H1 (cell line): ENCODE measurements at regions not wholly inside any gene's neighbourhood (a gene's known extent, or its start where the extent isn't known, plus 50 kb on each side); places are given as distances from the start of the nearest gene placed in this dataset.

Experiments
- CTCF ChIA-PET: fragments of 300-600 bp; sonication (Branson Sonifier 250); formaldehyde crosslinking; loops from one replicate; lab custom pipeline; 2021; ENCODE audit not compliant: partially characterized antibody; lab: Charles Lee
- POLR2A ChIA-PET: fragments of 300-600 bp; sonication (Branson Sonifier 250); formaldehyde crosslinking; loops from one replicate; lab custom pipeline; 2021; ENCODE audit warnings: inconsistent platforms; ENCODE audit not compliant: partially characterized antibody; lab: Charles Lee
- DNase-seq, 2 experiments: peaks; one replicate each; pipeline versions ENCODE4 v3.0.0 to v3.0.0-alpha.2; 2010 to 2022; ENCODE audit warnings: low spot score in 2 of 2, low read depth in 1 of 2, mixed read lengths in 1 of 2
- FAIRE-seq: peaks from 2 replicates; lab custom pipeline; 2011; peaks lifted over from hg19 to GRCh38; lab: Jason Lieb, UNC
- H2AFZ ChIP-seq: 2 replicates; pipeline ENCODE4 v1.8.1; 2012; ENCODE audit warnings: low read length, inconsistent platforms
- H2AK5ac ChIP-seq: 2 replicates; pipeline ENCODE4 v1.6.1; 2013; ENCODE audit warnings: low read depth, low read length
- H2BK120ac ChIP-seq: replicated peaks from 2 replicates; pipeline ENCODE3; 2013; ENCODE audit warnings: low read depth, low read length, inconsistent platforms
- H2BK12ac ChIP-seq: 2 replicates; pipeline ENCODE4 v1.6.1; 2013; ENCODE audit warnings: low read depth, low read length
- H2BK15ac ChIP-seq: 2 replicates; pipeline ENCODE4 v1.6.1; 2013; ENCODE audit warnings: low read length
- H2BK20ac ChIP-seq: 2 replicates; pipeline ENCODE4 v1.6.1; 2013; ENCODE audit warnings: low read length
- H2BK5ac ChIP-seq: 2 replicates; pipeline ENCODE4 v1.6.1; 2013; ENCODE audit warnings: low read depth, low read length
- H3K14ac ChIP-seq: 2 replicates; pipeline ENCODE4 v1.6.1; 2013; ENCODE audit warnings: inconsistent platforms; ENCODE audit not compliant: insufficient read length
- H3K18ac ChIP-seq: 2 replicates; pipeline ENCODE4 v1.6.1; 2013; ENCODE audit warnings: low read length; ENCODE audit errors: extremely low read depth
- H3K23ac ChIP-seq: 2 replicates; pipeline ENCODE4 v1.6.1; 2013; ENCODE audit warnings: inconsistent platforms; ENCODE audit not compliant: insufficient read length
- H3K23me2 ChIP-seq: 2 replicates; pipeline ENCODE4 v1.6.1; 2013; ENCODE audit warnings: low read depth, low read length
- H3K27ac ChIP-seq: 2 replicates; pipeline ENCODE4 v1.6.1; 2011; ENCODE audit warnings: low read depth, low read length, inconsistent platforms
- H3K27me3 ChIP-seq, 4 experiments: replicated peaks in 1 of 4; 1 replicate in 1 of 4; 2 replicates in 3 of 4; pipeline versions ENCODE4 v1.6.1 to v1.8.1; 2011 to 2013; ENCODE audit warnings: low read length in 3 of 4, mild to moderate bottlenecking in 3 of 4, inconsistent platforms in 2 of 4, mixed read lengths in 2 of 4, moderate library complexity in 1 of 4; ENCODE audit not compliant: control insufficient read depth in 3 of 4, insufficient read depth in 3 of 4; ENCODE audit errors: extremely low read depth in 1 of 4
- H3K36me3 ChIP-seq, 4 experiments: 2 replicates each; pipeline versions ENCODE4 v1.6.1 to v1.8.1; 2011 to 2013; ENCODE audit warnings: mild to moderate bottlenecking in 4 of 4, low read length in 3 of 4, moderate library complexity in 2 of 4, control low read depth in 1 of 4, inconsistent platforms in 1 of 4; ENCODE audit not compliant: insufficient read depth in 4 of 4, control insufficient read depth in 2 of 4
- H3K4ac ChIP-seq: replicated peaks from 2 replicates; pipeline ENCODE3; 2013; ENCODE audit warnings: low read length, low read depth, mixed read lengths, inconsistent platforms; ENCODE audit not compliant: insufficient read length
- H3K4me1 ChIP-seq, 4 experiments: replicated peaks in 1 of 4; 1 replicate in 1 of 4; 2 replicates in 3 of 4; pipeline versions ENCODE4 v1.6.1 to v1.8.1; 2011 to 2013; ENCODE audit warnings: low read length in 3 of 4, inconsistent platforms in 2 of 4, mixed read lengths in 1 of 4; ENCODE audit not compliant: insufficient read depth in 4 of 4, control insufficient read depth in 3 of 4
- H3K4me2 ChIP-seq, 2 experiments: 2 replicates each; pipeline versions ENCODE4 v1.6.1 to v1.8.1; 2011 to 2013; ENCODE audit warnings: low read depth in 2 of 2, low read length in 2 of 2, control low read depth in 1 of 2, inconsistent platforms in 1 of 2, mild to moderate bottlenecking in 1 of 2; ENCODE audit not compliant: insufficient read depth in 1 of 2
- H3K4me3 ChIP-seq, 4 experiments: fragments of 200-600, 300-600 bp in 1 of 4; sonication (generic), shearing (Covaris generic), sonication (Bioruptor Twin) in 1 of 4; 2 replicates each; pipeline versions ENCODE4 v1.5.1 to v1.8.1; 2011 to 2016; ENCODE audit warnings: low read length in 4 of 4, low read depth in 3 of 4, control low read depth in 2 of 4, inconsistent platforms in 2 of 4, mild to moderate bottlenecking in 2 of 4, mixed read lengths in 1 of 4, moderate library complexity in 1 of 4; ENCODE audit not compliant: insufficient read depth in 2 of 4; ENCODE audit errors: extremely low read depth in 1 of 4
- H3K56ac ChIP-seq: replicated peaks from 2 replicates; pipeline ENCODE3; 2013; ENCODE audit warnings: low read depth, mild to moderate bottlenecking, mixed read lengths, low read length, inconsistent platforms; ENCODE audit not compliant: insufficient read length
- H3K79me1 ChIP-seq: 2 replicates; pipeline ENCODE4 v1.6.1; 2013; ENCODE audit warnings: low read depth, low read length, control low read depth
- H3K79me2 ChIP-seq, 2 experiments: 2 replicates each; pipeline versions ENCODE4 v1.6.1 to v1.8.1; 2012 to 2013; ENCODE audit warnings: low read length in 2 of 2, mild to moderate bottlenecking in 2 of 2, inconsistent platforms in 1 of 2; ENCODE audit not compliant: insufficient read depth in 2 of 2, control insufficient read depth in 1 of 2
- H3K9ac ChIP-seq, 4 experiments: replicated peaks in 1 of 4; 1 replicate in 1 of 4; 2 replicates in 3 of 4; pipeline versions ENCODE4 v1.6.1 to v1.8.1; 2011 to 2013; ENCODE audit warnings: low read depth in 3 of 4, low read length in 3 of 4, control low read depth in 2 of 4, mild to moderate bottlenecking in 2 of 4, moderate library complexity in 2 of 4, inconsistent platforms in 1 of 4; ENCODE audit errors: extremely low read depth in 1 of 4
- H3K9me3 ChIP-seq, 2 experiments: 2 replicates each; pipeline versions ENCODE4 v1.6.1 to v1.8.1; 2012 to 2013; ENCODE audit warnings: mild to moderate bottlenecking in 2 of 2, moderate library complexity in 2 of 2, control low read depth in 1 of 2, inconsistent platforms in 1 of 2, low read depth in 1 of 2, low read length in 1 of 2, mixed read lengths in 1 of 2; ENCODE audit not compliant: insufficient read depth in 2 of 2
- H4K20me1 ChIP-seq, 2 experiments: replicated peaks in 1 of 2; 2 replicates each; pipeline versions ENCODE3 to v1.8.1; 2011 to 2013; ENCODE audit warnings: inconsistent platforms in 2 of 2, low read length in 2 of 2, mild to moderate bottlenecking in 1 of 2; ENCODE audit not compliant: insufficient read depth in 2 of 2, control insufficient read depth in 1 of 2
- H4K5ac ChIP-seq: 2 replicates; pipeline ENCODE4 v1.6.1; 2013; ENCODE audit warnings: low read length, low read depth, mixed read lengths, inconsistent platforms; ENCODE audit not compliant: insufficient read length
- H4K8ac ChIP-seq: 2 replicates; pipeline ENCODE4 v1.8.0; 2013; ENCODE audit warnings: mild to moderate bottlenecking, moderate library complexity, low read length, inconsistent platforms; ENCODE audit not compliant: insufficient read depth; ENCODE audit errors: extremely low read depth
- H4K91ac ChIP-seq: replicated peaks from 2 replicates; pipeline ENCODE3; 2013; ENCODE audit warnings: low read length, mixed read lengths, inconsistent platforms; ENCODE audit not compliant: insufficient read length
- ASH2L ChIP-seq: fragments of 200-600, 300-600 bp; sonication (generic); IDR thresholded peaks from one replicate; pipeline ENCODE4 v1.7.1; 2017; ENCODE audit warnings: low read length
- ATF2 ChIP-seq: IDR thresholded peaks from 2 replicates; pipeline ENCODE4 v1.6.1; 2012; ENCODE audit warnings: low read length, inconsistent platforms
- EZH2 ChIP-seq: fragments of 200-600 bp; sonication (generic); IDR thresholded peaks from 2 replicates; pipeline ENCODE4 v1.7.1; 2012; ENCODE audit warnings: low read depth, mild to moderate bottlenecking, moderate library complexity, low read length, inconsistent platforms; ENCODE audit not compliant: severe bottlenecking
- GTF2F1 ChIP-seq: IDR thresholded peaks from 2 replicates; pipeline ENCODE4 v1.6.1; 2012; ENCODE audit warnings: low read depth, low read length, improper control_type of control experiment, borderline replicate concordance
- PHF8 ChIP-seq: fragments of 200-600 bp; sonication (generic); conservative IDR thresholded peaks from 2 replicates; pipeline ENCODE4 v1.7.1; 2012; ENCODE audit warnings: low read depth, mild to moderate bottlenecking, inconsistent platforms, low read length, moderate library complexity
- POLR2A ChIP-seq, 2 experiments: IDR thresholded peaks; 1 replicate in 1 of 2; 2 replicates in 1 of 2; pipeline ENCODE4 v1.6.1; 2011; ENCODE audit warnings: low read depth in 2 of 2, low read length in 2 of 2, mild to moderate bottlenecking in 2 of 2; ENCODE audit errors: control extremely low read depth in 1 of 2
- RNF2 ChIP-seq: fragments of 200-900, 300-1000 bp; sonication (generic); IDR thresholded peaks from 2 replicates; pipeline ENCODE4 v1.7.1; 2016; ENCODE audit warnings: borderline replicate concordance, low read depth, mild to moderate bottlenecking, antibody characterized with exemption, low read length; ENCODE audit not compliant: poor library complexity, severe bottlenecking; ENCODE audit errors: missing control alignments
- RXRA ChIP-seq: IDR thresholded peaks from 2 replicates; pipeline ENCODE4 v1.6.1; 2011; ENCODE audit warnings: low read depth, mild to moderate bottlenecking, low read length, moderate library complexity; ENCODE audit not compliant: insufficient read depth
- SIX5 ChIP-seq: IDR thresholded peaks from 2 replicates; pipeline ENCODE4 v1.6.1; 2011; ENCODE audit warnings: mild to moderate bottlenecking, low read depth, low read length
- SRF ChIP-seq: IDR thresholded peaks from 2 replicates; pipeline ENCODE4 v1.6.1; 2011; ENCODE audit warnings: mild to moderate bottlenecking, low read depth, low read length, moderate library complexity
- TBP ChIP-seq: IDR thresholded peaks from 2 replicates; pipeline ENCODE4 v1.6.1; 2011; ENCODE audit warnings: low read depth, low read length, improper control_type of control experiment
- YY1 ChIP-seq: IDR thresholded peaks from 2 replicates; pipeline ENCODE4 v1.6.1; 2011; ENCODE audit warnings: low read depth, mild to moderate bottlenecking, low read length
- WGBS, 2 experiments: shearing (Covaris generic) in 1 of 2; methylation state at CpG; one replicate each; pipeline versions ENCODE4 v1.1.6 to v1.1.7; 2013 to 2015; ENCODE audit warnings: low lambda C conversion rate in 2 of 2, mixed read lengths in 2 of 2, inconsistent platforms in 1 of 2, low coverage in 1 of 2, missing lambda C conversion rate in 1 of 2; ENCODE audit not compliant: insufficient replicate concordance in 2 of 2, insufficient coverage in 1 of 2, insufficient read length in 1 of 2; ENCODE audit errors: extremely low coverage in 1 of 2, missing lambda C conversion rate in 1 of 2; 5-methylcytosine and 5-hydroxymethylcytosine counted together

DNA sequence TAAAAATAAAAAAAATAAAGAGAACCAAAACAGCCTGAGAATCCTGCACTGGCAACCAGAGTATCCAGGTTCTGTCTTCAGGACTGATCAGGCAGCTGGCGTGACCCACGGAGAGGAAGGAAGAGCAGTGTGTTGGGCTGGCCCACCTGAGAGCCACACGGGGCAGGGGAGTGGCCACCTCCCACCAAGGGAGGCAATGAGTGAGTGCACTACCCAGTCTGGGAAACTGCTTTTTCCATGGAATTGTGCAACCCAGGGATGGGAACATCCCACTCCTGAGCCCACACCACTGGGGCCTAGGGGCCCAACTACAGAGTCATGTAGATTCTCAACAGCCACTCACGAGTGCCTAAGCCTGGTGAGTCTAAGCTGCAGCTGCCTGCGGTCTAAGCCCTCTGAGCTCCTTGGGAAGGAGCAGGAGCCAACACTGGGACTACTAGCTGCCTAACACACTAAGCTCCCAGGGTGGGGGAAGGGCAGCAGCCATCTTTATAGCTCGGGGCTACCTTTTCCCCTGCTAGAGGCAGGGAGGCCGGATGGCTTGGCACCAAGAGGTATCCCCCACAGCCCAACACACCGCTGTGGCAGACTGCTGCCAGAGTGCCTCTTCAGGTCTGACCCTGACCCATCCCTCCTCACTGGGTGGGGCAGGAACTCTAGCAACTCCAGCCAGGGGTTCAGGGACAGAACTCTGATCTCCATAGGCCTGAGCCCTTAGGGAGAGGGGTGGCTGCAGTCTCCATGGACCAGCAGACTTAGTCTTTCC is 610.9 kb downstream of the RERGL start:
- H3K36me3 ChIP-seq: no peaks in the 10 kb centered on the region
- WGBS, 2 experiments: 95% methylated on average over 8 of the region's 8 CpGs; no CpG with 5 or more reads in 1 of the 2 experiments
- TF ChIP-seq PHF8: no peak
- TF ChIP-seq ATF2: no peak
- TF ChIP-seq RXRA: no peak
- no peak for TF ChIP-seq YY1
- no peak for TF ChIP-seq TBP
- TF ChIP-seq RNF2: no peak
- no peak for TF ChIP-seq EZH2
- no peak for TF ChIP-seq SRF
- no peak for TF ChIP-seq ASH2L
- TF ChIP-seq SIX5: no peak
- no peak for TF ChIP-seq GTF2F1
- no peak for TF ChIP-seq POLR2A (IDR thresholded peaks at IDR 0.05; ENCODE audit: control extremely low read depth in 1 of 2, low read depth in 2 of 2, low read length in 2 of 2)

More for the DNA sequence above, 610.9 kb downstream of the RERGL start:
- H2BK5ac ChIP-seq: no peak overlapping the region
- no peak overlapping the region for H3K56ac ChIP-seq
- ChIA-PET POLR2A (no interaction called here), CTCF (no interaction called here)
- H3K27ac ChIP-seq: no peak overlapping the region
- no peak overlapping the region for H4K5ac ChIP-seq
- H3K27me3 ChIP-seq: no peaks in the 10 kb centered on the region
- no peak overlapping the region for H3K9ac ChIP-seq
- no peak overlapping the region for H2AK5ac ChIP-seq
- H4K91ac ChIP-seq: no peak overlapping the region
- no peak for DNase-seq
- H3K4ac ChIP-seq: no peak overlapping the region
- no peaks in the 10 kb centered on the region; a peak in 1 of 4 replicates for H3K9me3 ChIP-seq
- no peaks in the 10 kb centered on the region for H3K79me2 ChIP-seq
- H4K8ac ChIP-seq: no peak overlapping the region
- no peaks in the 10 kb centered on the region; the same call in 1 of the 2 replicates for H3K23me2 ChIP-seq
- H3K4me2 ChIP-seq: no peak overlapping the region
- no peak for FAIRE-seq
- no peak overlapping the region for H3K23ac ChIP-seq
- H2AFZ ChIP-seq: no peak overlapping the region
- H2BK20ac ChIP-seq: no peak overlapping the region
- no peak overlapping the region for H3K18ac ChIP-seq
- H3K14ac ChIP-seq: no peak overlapping the region
- no peak overlapping the region for H2BK15ac ChIP-seq
- no peak overlapping the region for H2BK120ac ChIP-seq
- H4K20me1 ChIP-seq: no peaks in the 10 kb centered on the region
- H3K4me3 ChIP-seq: no peak overlapping the region
- H3K79me1 ChIP-seq: no peaks in the 10 kb centered on the region
- H2BK12ac ChIP-seq: no peak overlapping the region
- no peaks in the 10 kb centered on the region for H3K4me1 ChIP-seq
